SH-SY5Y (cell line): ENCODE measurements at regions not wholly inside any gene's neighbourhood (a gene's known extent, or its start where the extent isn't known, plus 50 kb on each side); places are given as distances from the start of the nearest gene placed in this dataset.

Experiments
- GATA2 ChIP-seq: IDR thresholded peaks from 2 replicates; pipeline ENCODE4 v1.6.1; 2011; ENCODE audit warnings: mild to moderate bottlenecking, low read depth, low read length
- GATA3 ChIP-seq: IDR thresholded peaks from 2 replicates; pipeline ENCODE4 v1.6.1; 2011; ENCODE audit warnings: low read depth, mild to moderate bottlenecking, low read length, moderate library complexity

DNA sequence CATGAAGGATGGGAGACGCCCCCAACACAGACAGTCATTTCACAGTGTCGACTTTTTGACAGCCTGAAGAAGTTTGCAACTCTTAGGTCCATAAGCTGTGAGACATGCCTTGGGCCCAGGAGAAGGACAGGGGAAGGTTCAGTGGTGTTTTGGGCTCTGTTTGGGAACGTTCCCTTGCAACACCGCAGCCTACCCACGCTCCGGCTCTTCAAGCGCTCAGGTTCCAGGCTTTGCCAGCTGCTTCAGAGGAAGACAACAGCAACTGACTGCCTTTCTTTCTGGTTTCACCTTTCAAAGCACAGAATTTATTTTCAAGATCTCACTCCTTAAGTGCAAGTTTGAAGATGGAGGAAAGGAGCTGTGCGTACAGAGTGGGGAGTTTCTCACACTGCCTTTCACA, 575.8 kb upstream of the B3GAT1 start:
- TF ChIP-seq GATA2 (no peak), GATA3 (no peak)
